NCI-H128 (cell line): ENCODE measurements at regions not wholly inside any gene's neighbourhood (a gene's known extent, or its start where the extent isn't known, plus 50 kb on each side); places are given as distances from the start of the nearest gene placed in this dataset.
"Not testable (repeated sequence)": the region's sequence is repeated elsewhere in the genome, so short reads cannot be mapped to it uniquely, and the experiment has no call there.

ENCODE experiments used
- DNase-seq: peaks from one replicate; lab custom pipeline; 2025; ENCODE audit not compliant: unreplicated experiment; lab: John Stamatoyannopoulos, UW

DNA sequence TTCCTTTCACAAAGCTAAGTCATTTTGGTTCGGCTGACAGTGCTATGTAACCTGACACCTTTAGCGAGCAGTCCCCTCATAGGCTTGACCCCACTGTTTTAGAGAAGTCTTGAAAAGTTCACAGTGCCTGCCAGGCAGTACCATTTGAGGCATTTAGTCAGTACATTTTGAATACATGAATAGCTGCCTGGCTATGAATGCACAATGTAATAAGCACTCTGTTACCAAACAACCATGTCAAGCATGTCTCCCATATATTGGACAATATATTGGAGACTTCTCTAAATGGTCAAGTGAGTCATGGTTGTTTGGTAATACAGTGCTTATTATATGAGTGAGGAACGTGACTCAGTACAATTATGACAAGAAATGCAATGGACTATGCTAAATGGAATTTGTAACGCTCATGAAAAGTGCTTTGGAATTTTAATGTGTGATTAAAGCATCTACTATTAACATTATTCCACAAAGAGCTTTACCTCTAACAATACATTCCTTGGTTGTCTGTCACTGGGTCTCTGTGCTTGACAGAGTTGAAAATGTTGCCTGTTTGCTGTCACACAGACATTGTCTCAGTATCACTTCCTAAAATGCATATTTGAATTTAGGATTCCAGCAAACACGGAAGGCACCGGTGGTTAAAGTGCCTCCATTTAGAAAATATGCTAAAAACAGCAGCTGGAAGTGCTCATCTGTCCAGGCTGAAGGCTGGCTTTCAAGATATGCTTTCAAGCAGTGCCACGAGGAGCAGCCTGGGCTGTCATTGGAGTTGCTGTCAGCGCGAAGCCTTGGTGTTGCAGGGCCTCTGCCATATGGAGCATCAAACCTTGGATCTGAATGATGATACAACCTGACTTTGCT lies 458.6 kb downstream of the FBXO15 start:
- DNase-seq = peak; percentile 37

DNA sequence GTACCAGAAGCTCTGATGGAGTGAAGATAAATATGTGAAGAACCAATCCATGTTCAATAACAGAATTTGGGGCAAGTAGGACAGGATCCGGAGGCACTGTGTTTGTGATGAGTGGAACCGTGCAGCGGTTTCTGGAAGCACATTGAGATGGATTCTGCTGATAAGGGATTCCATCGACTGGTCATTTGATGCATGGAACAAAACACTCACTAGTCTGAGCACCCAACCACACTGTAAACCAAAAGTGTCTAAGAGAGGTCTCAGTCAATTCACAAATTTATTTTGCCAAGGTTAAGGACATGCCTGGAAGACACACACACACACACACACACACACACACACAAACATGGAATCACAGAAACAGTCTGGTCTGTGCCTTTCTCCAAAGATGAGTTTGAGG lies 459.5 kb downstream of the FBXO15 start:
- no peak for DNase-seq

DNA sequence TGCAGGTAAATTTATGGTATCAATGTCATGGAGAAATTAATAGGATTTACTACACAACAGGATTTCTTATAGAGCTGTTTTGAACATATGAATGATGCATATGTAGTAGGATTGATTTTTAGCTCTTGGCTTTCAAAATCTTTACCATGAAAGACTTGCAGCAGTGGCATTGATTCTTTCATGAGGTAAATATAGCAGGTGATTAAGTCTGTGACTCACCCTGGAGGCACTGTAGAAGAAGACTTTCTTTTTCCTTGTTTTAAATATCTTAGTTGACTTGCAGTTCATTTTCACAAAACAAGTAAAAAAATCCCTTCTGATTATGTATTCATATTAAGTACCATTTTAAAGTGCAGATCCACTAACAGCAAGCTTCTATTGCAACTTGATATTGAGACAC lies 463.0 kb downstream of the FBXO15 start:
- no peak for DNase-seq

DNA sequence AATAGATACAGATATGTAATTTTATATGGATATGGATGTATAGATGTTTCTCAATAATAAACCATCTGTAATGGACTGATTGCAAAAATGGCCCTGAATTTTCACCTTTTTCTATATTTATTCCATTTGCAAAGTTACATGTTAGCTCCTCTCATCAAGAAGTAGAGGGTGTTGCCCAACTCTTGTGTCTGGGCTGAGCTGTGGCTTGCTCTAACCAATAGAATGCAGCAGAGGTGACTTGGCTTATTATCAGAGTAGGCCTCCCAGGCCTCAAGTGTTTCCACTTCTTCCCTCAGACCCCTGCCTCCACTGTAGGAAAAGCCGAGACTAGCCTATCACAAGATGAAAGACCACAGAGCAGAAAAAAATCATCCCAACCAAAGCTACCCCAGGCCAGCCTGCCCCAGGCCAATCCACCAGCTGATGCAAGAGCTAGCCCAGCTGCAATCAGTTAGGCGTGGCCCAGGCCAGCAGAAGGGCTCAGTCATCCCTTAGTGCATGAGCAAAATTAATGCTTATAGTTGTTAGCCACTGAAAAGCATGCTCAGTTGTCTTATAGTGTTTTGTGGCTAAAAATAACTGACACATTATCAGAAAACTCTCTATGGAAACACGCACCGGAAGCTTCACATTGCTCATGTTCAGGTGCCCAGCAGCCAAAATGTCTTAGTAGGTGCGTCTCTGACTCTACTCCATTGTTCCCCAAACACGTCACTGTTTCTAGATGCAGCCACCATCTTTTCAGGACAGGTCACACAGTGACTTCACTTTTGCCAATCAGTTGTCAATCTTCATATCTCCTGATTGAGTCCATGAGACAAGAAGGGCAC lies 464.0 kb downstream of the FBXO15 start:
- no peak for DNase-seq

DNA sequence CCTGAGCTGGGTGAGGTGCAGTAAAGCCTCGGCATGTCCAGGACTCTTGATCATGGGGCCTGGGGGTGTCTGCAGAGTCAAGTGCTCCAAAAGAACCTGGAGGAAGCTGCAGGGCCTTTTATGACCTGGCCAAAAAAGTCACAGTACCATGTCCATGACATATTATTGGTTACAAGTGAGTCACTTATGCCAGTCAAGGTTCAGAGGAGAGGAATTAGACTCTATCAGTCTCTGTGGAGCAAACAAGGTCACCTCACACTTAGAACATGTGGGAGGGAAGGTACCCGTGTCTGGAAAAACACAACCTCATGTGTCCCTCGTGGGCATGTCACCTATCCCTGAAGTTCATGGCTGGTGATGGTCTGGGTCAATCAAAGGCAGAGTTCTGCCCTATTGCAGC lies 465.7 kb downstream of the FBXO15 start:
- no peak for DNase-seq

DNA sequence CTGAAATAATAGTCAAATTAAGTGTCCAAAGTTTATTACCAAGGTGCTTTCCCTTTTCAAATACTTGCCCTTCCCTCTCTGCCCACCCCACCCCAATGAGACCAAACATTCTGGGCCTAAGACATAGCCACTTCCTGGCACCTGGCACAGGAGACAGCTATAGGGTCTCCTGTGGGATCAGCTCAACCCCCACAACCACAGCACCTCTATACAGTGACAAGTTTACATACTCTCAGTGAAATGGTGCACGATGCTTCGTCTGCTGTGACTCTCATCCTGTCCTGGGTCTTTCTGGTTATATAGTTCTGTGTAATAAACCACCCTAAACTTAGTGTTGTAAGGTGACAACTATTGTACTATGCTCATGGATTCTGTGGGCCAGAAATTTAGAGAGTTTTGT lies 466.2 kb downstream of the FBXO15 start:
- no peak for DNase-seq

DNA sequence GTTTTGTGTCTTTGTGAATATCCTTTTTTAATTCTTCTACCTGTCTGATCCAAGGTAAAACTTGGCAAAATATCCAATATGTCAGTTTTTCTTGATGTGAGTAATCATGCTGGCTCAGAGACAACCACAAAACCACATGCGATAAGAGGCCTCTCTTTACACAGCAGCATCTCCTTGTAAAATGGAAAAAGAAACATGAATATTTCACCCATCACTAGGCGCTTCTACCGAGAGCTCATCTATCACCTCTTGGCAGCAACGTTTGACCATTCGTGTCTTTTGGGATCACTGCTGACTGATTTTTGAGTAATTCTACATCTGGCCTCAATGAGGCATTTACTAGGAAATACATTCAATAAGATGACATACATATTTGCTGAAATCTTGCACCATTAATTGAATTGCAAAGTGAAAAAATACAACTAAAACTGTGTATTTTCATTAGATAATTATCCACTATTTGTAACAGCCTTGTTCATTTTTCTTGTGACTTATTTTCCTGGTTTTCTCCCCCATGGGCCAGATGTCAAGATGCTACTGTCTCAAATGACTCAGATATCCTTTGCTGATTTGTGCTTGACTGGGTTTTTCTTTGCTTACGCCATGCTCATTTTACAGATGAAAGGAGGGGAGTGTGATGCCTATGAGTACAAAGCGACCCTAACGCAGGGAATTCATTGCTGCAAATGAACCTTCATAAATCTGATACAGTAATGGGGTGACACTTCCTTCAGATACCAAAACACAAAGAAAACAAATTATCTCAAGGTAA lies 467.5 kb downstream of the FBXO15 start:
- DNase-seq = no peak

DNA sequence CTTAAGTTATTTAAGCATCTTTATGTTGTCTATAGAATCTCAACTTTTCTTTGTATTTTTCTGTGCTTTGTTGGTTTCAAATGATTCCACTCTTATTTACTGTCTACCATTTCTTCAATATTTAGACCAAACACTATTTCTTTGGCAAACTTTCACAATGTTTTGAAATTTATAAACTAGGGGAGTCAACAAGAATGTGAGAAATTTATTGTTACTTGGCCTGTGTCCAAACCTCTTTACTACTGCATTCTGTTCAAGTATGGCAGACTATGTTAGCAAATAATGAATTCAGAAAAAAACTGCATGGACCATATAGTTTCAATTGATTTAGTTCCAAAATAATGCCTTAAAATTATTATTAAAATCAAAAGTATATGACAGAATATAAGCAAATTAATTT lies 470.2 kb downstream of the FBXO15 start:
- DNase-seq = no peak

DNA sequence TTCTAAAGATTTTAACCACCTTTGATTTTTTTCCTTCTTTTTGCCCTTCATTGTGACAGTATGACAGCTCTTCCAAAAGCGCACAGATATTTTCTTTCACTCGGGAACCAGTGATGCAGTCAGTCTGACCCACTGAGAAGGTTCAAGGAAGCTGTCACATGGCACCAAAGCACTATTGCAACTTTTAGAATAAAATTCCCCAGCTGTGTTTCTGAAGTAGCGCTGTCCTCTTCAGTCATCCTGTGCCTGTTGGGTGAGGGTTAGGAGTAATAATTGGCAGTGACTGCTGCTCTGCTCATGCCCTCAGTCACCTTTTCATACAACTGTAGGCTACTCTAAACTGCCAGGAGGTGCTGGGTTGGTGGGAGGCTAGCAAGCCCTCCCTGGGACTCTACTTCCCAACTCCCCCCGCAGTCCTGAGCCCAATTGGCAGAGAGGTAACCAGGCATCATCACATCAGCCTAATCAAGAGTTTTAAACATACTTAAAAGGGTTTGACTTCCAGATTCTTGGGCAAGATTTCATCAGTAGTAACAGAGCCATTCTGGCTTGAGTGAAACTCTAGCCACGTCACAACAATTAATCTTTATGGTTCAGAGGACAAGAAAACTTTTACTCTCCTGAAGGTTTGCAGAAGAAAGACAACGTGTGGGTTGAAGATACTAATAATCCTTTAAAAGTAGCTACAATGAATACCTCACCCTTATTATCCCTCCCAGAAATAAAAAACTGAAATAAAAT lies 473.3 kb downstream of the FBXO15 start:
- no peak for DNase-seq

DNA sequence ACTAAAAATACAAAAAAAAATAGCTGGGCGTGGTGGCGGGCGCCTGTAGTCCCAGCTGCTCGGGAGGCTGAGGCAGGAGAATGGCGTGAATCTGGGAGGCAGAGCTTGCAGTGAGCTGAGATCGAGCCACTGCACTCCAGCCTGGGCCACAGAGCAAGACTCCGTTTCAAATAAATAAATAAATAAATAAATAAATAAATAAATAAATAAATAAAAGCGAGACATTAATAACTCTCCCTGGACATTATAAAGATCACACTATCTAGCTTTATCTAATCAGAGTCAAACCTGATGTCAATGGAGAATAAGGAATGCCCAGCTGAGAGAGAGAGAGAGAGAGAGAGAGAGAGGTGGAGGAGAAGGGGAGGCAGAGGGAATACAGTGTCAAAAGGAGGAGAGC lies 476.2 kb downstream of the FBXO15 start:
- DNase-seq = not testable (repeated sequence)

DNA sequence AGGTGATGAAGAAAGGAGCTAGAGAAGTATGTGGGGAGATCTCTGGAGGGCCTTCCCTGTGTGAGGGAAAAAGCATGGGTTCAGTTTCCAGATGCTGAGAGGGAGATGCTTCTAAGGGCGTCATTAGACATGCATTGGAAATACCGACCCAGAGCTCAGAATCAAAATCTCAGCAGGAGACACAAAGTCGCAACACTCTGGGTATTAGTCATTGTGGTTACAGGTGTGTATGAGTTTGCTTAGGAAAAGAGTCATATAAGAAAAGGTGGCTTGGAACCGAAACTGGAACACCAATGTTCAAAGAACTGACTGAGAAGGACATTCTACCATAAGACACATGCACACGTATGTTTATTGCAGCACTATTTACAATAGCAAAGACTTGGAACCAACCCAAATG lies 477.1 kb downstream of the FBXO15 start:
- DNase-seq = no peak

DNA sequence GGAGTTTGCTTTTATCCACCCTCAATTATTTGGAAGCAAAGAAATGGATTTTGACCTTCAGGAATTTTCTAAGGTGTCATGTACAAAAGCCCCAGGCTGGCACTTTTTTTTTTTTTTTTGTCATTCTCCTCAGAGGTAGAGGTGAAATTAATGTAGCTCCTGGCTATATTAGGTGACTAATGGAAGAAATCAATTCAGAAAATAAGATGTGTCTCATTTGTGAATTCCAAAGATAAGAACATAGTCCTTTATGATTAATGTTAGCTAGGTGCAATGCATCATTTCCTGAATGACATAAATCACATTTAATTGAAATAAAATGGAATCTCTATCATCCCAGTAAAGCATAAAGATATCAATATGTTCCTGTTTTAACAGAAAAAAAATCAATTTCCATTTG lies 477.6 kb downstream of the FBXO15 start:
- DNase-seq = no peak

DNA sequence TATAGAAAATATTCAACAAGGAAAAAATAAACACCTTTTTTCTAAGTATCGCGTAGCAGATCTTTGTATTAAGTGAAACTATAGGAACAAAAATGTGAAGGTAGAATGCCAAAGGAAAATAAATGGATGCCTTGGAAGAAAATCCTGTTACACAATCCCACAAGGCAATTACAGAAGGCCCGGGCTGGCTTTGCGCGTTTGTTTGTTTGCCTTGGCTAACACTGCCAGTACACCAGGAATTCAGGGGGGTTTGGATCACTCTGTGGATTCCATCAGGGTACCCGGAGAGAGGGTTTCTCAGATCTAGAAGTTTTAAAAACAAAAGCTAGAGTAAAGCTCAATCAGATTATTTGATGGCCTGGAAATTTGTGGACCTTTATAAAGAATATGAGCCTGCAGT lies 478.3 kb downstream of the FBXO15 start:
- no peak for DNase-seq

DNA sequence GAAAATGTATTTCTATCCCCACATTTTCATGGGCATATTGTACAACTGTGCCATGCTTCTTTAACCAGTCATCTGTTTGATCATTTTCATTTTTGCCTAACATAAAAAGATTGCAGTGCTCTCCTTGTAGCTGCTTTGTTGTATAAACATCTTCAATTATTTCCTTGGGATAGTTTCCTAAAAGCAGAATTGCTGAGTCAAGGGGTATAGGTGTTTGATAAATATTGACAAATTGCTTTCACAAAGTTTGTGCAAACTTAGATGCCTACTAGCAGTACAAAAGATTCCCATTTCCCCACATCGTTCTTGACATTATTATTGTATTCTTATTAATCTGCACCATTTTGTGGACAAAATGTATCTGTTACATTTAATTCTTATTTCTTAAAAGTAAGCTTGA lies 479.6 kb downstream of the FBXO15 start:
- no peak for DNase-seq

DNA sequence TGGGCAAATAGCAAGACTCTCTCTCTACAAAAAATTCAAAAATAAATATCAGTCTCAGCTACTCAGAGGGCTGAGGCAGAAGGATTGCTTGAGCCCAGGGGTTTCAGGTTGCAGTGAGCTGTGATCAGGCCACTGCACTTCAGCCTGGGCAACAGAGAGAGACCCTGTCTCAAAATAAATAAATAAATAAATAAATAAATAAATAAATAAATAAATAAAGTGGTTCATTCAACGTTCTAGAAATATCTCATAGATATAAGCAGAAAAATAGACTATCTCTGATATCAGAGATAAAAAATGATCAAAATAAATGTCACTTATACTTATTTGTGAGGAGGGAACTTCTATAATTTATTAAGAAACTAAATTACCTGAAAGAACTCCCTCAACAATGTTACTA lies 480.9 kb downstream of the FBXO15 start:
- no peak for DNase-seq

DNA sequence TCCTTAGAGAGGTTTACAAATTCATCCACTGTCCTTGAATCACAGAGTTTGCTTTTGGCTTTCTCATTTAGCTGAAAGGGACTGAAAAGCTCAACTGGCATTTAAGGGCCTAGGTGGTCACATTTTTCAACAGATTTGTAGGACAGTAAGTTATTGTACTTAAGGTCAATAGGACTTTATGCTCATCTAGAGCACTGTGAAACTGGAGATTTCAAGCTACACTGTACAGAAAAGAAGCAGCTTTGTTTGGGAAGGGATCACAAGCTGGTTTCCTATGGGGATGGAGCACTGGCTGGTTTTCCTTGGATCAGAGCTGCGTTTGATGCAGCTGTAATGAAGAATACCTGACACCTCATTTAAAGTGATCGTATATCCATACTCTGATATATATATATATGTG lies 482.7 kb downstream of the FBXO15 start:
- DNase-seq = no peak

DNA sequence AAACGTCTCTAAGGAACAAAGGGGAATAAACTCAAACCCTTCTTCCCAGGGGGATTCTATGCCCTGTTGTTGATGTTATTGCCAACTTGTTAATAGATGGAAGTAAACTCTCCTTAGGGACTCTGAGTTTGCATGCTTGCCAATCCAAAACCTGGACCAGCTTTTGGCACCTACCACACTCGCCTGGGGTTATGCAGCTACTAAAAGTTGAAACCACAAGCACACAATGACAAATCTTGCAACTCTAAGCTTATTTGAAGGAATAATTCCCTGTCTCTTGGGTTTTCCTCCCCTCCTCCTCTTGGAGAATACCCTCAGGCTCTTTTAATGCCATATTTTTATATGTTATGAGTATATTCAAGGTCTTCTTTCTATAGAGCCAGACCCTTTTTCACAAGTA lies 484.1 kb downstream of the FBXO15 start:
- DNase-seq = no peak

DNA sequence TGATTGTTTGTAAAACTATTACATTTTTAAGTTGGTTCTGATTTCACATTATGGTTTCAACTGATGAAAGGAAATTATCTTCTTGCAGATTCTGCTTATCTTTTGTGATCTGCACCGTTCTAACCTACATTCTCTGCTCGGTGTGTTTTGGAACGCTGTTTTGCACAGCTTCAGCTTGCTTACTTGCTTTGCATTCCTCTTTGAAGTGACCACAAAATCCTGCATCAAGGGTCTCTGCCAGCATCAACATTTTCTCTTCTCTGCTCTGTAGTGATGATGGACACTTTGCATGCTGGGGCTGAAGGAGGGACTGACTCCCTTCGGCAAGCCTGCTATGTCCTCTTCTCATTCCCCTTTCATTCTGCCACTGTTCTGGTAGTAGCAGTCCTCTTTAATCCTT lies 485.2 kb downstream of the FBXO15 start:
- DNase-seq = no peak

DNA sequence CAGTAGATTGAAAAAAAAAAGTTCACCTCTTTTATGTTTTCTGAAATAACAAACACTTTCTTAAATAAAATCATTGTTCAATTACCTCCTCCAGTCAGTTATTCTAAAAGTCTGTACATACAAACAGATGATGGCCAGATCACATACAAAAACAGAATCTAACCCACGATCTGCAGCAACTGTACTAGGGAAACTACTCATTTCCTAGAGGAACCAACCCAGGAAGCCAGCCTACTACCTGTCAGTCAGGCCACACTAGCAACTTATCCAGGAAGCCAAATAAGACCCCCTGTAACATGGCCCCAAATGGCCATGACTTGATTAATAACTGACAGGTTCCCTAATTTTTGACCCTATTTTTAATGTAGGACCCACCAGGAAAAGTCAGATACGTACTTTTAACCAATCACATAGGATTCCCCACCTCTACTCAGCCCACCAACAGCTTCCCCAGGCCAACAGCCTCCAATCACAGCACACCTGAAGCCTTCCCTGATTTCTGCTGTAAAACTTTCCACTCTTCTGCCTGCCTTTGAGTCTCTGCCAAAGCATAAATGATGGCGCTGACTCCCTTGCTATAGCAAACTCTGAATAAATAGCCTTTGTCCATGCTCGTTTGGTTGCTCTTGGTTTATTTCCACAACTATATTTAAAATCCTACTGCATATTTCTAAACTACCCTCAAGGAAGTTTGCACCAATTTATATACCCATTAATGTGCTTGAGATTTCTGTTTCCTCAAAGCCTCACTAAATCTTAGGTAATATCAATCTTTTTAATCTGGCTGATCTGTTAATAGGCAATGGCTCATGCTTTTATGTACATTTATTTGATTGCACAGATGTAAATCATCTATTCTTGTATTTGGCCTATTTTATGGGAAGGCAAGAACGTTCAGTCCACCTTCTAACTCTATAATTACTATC lies 486.4 kb downstream of the FBXO15 start:
- DNase-seq = no peak

DNA sequence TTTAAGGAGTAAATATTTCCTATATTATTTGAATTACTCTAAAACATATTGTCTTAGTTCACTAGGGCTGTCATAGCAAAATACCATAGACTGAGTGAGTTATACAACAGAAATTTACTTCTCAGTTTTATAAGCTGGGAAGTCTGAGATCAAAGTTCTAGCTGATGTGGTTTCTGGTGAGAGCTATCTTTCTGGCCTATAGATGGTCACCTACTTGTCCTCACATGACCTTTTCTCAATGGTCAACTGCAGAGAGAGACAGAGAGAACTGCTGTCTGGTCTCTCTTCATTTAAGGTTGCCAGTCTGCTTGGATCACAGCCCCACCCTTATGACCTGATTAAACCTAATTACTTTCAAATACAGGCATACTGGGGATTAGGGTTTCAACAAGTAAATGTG lies 490.9 kb downstream of the FBXO15 start:
- no peak for DNase-seq
